HG03108 (cell line): ENCODE measurements at regions not wholly inside any gene's neighbourhood (a gene's known extent, or its start where the extent isn't known, plus 50 kb on each side); places are given as distances from the start of the nearest gene placed in this dataset.
"Not testable (repeated sequence)": the region's sequence is repeated elsewhere in the genome, so short reads cannot be mapped to it uniquely, and the experiment has no call there.

Source experiments
- ATAC-seq: cut with Tn5 transposase; IDR thresholded peaks from one replicate; pipeline ENCODE4 v1.9.1; 2021; ENCODE audit warnings: moderate library complexity; ENCODE audit not compliant: unreplicated experiment

DNA sequence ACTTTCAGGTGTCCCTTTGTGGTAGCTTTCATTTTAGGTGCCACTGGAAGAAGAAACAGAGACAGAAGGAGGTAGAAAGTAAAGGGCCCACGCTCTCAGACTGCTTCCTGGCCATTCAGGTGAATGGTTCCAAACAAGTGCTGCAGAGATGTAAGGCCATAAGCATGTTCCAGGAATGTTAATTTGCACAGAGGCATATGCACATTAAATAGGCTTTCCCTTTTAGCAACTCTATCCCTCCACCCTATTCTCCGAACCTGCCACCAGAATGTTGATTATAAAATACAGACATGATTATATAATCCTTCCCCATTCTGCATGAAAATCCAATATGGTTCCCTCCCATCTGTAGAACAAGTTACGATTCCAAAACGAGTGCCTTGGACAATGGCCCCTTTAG, 297.2 kb downstream of the C6orf118 start:
- no peak for ATAC-seq

DNA sequence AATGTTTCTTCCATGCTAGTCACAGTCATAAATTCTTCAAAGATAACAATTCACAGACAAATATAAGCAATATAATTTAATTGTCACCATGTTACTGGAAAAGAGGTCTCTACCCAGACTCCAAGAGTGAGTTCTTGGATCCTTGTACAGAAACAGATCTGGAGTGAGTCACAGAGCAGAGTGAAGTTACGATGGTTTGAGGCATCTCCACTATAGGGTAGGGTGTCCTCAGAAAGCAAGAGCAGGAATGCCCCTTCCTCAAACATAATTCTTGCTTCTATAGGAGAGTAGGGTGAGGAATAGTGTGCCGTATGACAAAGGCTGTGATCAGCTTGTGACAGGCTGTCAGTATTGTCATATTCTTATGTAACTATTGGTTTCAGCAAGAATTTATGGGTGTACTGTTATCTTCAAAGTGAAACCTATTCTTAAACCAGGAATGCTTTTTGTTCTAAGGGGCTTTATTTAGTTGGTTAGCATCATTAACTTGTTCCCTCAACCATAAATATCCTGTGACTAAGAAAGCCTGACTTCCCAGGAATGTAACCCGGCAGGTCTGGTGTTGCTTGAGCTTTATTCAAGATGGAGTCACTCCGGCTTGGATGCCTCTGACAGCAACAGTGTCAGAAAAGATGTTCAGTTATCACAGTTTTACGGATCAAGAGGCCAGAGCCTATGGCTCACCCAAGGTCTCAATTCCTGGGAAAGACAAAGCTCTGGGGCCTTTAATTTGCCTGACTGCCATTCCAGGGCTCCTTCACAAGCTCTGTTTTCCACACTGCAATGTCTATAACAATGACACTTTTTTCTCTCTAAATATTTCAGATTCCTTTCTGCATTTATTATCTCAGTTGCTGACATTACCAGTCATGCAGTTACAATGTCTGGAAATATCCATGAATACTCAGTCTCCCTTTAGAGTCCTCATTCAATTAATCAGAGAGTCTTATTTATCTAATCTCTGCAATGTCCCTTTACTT, 298.6 kb downstream of the C6orf118 start:
- no peak for ATAC-seq

DNA sequence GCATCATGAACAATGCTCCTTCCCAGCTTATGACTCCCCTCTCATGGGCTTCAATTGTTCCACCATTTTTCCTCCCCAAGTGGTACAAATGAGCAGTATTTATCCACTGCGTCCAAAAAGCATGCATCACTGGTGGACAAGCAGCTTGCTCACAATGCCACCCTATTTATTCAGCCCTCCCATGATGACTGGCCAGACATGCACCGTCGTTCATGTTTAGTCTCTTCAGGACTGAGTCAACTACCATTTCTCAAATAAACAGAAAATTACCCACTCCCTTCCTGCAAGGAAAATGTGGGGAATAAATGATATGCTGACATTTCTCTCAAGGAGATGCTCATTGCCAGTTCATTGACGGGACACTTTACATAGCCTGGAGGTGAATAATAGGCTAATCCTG, 300.4 kb downstream of the C6orf118 start:
- ATAC-seq, result no peak

- ATAC-seq, result no peak
Measured at GRCh38 chr6:165002866-165003265, 306.5 kb downstream of the C6orf118 start.

DNA sequence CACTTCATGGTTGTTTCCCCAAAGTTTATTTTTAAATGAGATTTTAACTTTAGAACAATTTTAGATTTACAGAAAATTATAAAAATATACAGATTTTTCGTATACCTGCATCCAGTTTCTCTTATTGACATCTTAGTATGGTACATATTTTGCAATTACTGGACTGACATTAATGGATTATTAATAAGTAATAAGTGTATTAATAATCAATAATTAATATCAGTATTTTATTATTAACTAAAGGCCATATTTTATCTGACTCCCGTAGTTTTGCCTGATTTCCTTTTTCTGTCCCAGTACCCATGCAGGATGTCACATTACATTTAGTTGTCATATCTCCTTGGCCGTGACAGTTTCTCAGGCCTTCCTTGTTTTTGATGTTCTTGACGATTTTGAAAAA, 307.0 kb downstream of the C6orf118 start:
- ATAC-seq, result no peak

DNA sequence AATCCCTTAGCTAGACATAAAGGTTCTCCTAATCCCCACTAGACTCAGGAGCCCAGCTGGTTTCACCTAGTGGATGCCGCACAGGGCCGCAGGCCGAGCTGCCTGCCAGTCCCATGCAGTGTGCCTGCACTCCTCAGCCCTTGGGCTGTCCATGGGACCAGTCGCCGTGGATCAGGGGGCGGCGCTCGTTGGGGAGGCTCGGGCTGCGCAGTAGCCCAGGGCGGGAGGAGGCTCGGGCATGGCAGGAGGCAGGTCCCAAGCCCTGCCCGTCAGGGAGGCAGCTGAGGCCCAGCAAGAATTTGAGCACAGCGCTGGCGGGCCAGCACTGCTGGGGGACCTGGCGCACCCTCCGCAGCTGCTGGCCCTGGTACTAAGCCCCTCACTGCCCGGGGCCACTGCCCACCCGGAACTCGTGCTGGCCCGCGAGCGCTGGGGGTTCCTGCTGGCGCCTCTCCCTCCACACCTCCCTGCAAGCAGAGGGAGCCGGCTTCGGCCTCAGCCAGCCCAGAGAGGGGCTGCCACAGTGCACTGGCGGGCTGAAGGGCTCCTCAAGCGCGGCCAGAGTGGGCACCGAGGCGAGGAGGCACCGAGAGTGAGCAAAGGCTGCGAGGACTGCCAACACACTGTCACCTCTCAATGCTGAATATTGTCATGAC, 307.8 kb downstream of the C6orf118 start:
- ATAC-seq, result no peak

GRCh38 chr6:164998297-164998696, 311.1 kb downstream of the C6orf118 start:
- no peak for ATAC-seq

- no peak for ATAC-seq
Measured at GRCh38 chr6:164996838-164997237, 312.6 kb downstream of the C6orf118 start.

GRCh38 chr6:164991573-164991972, 317.8 kb downstream of the C6orf118 start:
- ATAC-seq, result no peak

- no peak for ATAC-seq
Measured at GRCh38 chr6:164990901-164991300, 318.5 kb downstream of the C6orf118 start.

- no peak for ATAC-seq
Measured at GRCh38 chr6:164982389-164982788, 327.0 kb downstream of the C6orf118 start.

- no peak for ATAC-seq
Measured at GRCh38 chr6:164967102-164967501, 342.3 kb downstream of the C6orf118 start.

DNA sequence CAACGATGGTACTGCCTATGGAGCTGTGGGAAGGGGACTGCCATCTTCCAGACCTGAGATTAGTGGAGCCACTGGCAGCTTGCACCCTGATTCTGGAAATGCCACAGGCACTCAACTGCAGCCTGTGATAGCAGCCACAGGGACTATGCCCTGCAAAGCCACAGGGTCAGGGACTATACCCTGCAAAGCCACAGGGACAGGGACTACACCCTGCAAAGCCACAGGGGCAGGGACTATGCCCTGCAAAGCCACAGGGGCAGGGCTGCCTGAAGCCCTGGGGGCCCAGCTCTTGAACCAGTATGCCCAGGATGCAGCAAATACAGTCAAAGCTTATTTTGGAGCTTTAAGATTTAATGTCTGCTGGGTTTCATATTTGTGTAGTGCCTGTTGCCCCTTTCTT, 346.6 kb downstream of the C6orf118 start:
- ATAC-seq, result no peak

DNA sequence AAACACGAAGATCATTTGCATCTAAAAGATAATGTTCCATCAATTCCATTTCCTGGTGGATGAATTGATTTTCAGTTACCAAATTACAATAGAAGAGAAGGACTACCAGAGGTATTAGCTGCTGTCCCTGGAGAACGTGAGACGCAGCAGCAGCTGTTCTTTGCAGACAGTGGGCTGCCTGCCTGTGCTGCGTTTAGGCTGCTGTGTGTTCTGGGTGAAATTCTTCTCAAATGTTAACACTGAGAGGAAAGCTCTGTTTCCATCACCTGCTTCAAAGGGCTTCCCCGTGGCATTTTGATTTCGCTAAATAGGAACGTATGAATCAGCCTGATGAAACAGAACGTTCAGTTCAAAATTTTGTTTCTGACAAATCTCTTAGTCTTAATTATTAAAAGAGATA, 362.2 kb downstream of the C6orf118 start:
- no peak for ATAC-seq

GRCh38 chr6:164942271-164942670, 367.1 kb downstream of the C6orf118 start:
- ATAC-seq, result no peak

- ATAC-seq, result not testable (repeated sequence)
Measured at GRCh38 chr6:164933238-164933794, 376.1 kb downstream of the C6orf118 start.

GRCh38 chr6:164929408-164929977, 379.9 kb downstream of the C6orf118 start:
- ATAC-seq, result no peak

DNA sequence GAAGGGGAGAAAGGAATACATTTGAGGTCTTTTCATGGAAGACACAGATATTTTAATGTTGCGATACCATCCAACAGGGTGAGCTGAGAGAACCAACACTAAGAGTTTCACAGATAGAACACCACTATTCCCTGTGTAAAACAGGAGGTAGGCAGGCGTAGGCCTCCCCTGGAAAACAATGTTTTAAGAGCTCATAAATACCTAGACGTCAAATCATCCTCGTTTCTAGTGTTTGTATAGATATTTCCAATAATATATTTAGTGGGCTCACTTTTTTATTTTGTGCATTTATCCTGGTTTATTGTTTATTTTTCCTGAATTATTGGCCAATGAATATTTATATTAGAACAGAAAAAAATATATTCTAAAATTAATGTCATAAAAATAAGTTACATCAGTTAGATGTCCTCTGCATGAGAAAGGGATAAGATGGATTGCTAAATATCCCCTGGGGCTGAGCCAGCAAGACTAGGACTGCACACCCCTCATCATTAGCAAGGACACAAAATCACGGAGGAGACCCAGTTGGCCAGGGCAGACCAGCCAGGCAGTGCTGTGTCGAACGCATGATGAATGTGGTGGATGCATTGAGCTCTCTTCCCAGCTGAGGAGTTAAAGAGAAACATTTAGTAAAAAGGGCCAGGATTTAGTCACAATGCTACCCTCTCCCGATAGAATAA, 380.5 kb downstream of the C6orf118 start:
- ATAC-seq, result no peak

- ATAC-seq, result no peak
Measured at GRCh38 chr6:164928057-164928727, 381.2 kb downstream of the C6orf118 start.

DNA sequence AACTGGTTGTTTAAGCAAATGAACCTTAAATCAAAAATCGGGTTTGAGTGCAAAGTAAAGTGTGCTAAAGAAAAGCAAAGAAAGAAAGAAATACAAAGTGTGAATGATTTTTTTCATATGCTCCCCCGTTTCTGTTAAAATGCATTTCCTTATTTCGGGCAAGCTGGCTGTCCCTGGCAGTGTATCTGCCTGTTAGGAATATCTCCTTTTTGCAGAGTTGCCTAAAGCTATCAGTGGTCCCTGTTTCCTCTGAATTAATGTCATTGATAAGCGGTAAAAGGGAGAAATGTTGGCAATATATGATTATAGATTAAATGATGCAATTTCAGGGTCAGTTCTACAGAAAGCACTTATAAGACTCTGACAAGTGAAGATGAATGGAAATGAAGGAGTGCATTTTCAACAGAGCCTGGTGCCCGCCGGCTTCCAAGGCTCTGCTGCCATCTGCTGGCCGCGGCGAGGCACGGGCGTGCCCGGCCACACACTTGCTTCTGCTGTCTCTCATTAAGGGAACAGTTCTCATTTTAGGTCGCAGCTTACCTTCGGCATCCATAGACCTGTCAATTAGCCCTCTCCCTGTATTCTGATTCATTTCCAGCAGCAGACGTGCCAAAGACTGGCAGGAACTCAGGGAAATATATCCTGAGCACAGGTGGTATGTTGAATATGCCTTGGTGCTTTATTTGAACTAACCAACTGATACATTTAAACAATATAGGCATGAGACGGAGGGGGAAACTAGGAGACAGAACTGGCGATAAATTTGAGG, 381.9 kb downstream of the C6orf118 start:
- peak; percentile 68 for ATAC-seq
